Cardiac muscle cell (in vitro differentiated cells and primary cell): ENCODE measurements at regions not wholly inside any gene's neighbourhood (a gene's known extent, or its start where the extent isn't known, plus 50 kb on each side); places are given as distances from the start of the nearest gene placed in this dataset.

Source experiments
- DNase-seq, 2 donors: peaks; one replicate each; pipeline versions ENCODE4 v3.0.0 to v3.0.0-alpha.2; 2010 to 2017; ENCODE audit warnings: low read depth in 1 of 2, low spot score in 1 of 2
- H3K27ac ChIP-seq: fragments of 200-600 bp; sonication (generic); 2 replicates; pipeline ENCODE4 v1.5.1; 2016
- H3K27me3 ChIP-seq: fragments of 200-600 bp; sonication (generic); 2 replicates; pipeline ENCODE4 v1.6.0; 2016; ENCODE audit warnings: control low read depth
- H3K36me3 ChIP-seq: fragments of 200-600 bp; sonication (generic); 2 replicates; pipeline ENCODE4 v1.5.1; 2016; ENCODE audit warnings: control low read depth
- H3K4me1 ChIP-seq: fragments of 200-600 bp; sonication (generic); 2 replicates; pipeline ENCODE4 v1.8.1; 2017; ENCODE audit warnings: low read depth, mild to moderate bottlenecking, mixed run types
- H3K4me3 ChIP-seq: fragments of 200-600 bp; sonication (generic); 2 replicates; pipeline ENCODE4 v1.5.1; 2016; ENCODE audit warnings: mild to moderate bottlenecking
- H3K9me3 ChIP-seq: fragments of 200-600 bp; sonication (generic); 2 replicates; pipeline ENCODE4 v1.5.1; 2017; ENCODE audit warnings: low read depth, mild to moderate bottlenecking, control low read depth
- CTCF ChIP-seq: IDR thresholded peaks from 2 replicates; pipeline ENCODE4 v1.5.1; 2012; ENCODE audit warnings: low read depth, mild to moderate bottlenecking, low read length

- no peak for TF ChIP-seq CTCF
- no peak for DNase-seq
- no peak overlapping the region for H3K4me3 ChIP-seq
- no peak overlapping the region for H3K27ac ChIP-seq
- no peaks in the 10 kb centered on the region for H3K9me3 ChIP-seq
- H3K27me3 ChIP-seq, result peaks cover 68% of the 10 kb centered on the region
- no peaks in the 10 kb centered on the region for H3K36me3 ChIP-seq
- H3K4me1 ChIP-seq, result peaks cover 6% of the 10 kb centered on the region
Observed at GRCh38 chr19:28021259-28022185, 1191.4 kb downstream of the UQCRFS1 start.

GRCh38 chr19:28020619-28021258 is 1192.2 kb downstream of the UQCRFS1 start:
- H3K9me3 ChIP-seq, result no peaks in the 10 kb centered on the region
- H3K4me1 ChIP-seq, result peaks cover 6% of the 10 kb centered on the region
- DNase-seq, result no peak
- no peaks in the 10 kb centered on the region for H3K36me3 ChIP-seq
- no peak overlapping the region for H3K4me3 ChIP-seq
- no peak for TF ChIP-seq CTCF
- H3K27ac ChIP-seq, result no peak overlapping the region
- peaks cover 68% of the 10 kb centered on the region for H3K27me3 ChIP-seq

GRCh38 chr19:28019901-28020300 is 1193.0 kb downstream of the UQCRFS1 start:
- Histone ChIP-seq H3K36me3 (no peaks in the 10 kb centered on the region), H3K9me3 (no peaks in the 10 kb centered on the region), H3K4me3 (no peak overlapping the region), H3K4me1 (peaks cover 6% of the 10 kb centered on the region), H3K27me3 (peaks cover 68% of the 10 kb centered on the region), H3K27ac (no peak overlapping the region)
- TF ChIP-seq CTCF, result no peak
- DNase-seq, result no peak

- no peak overlapping the region for H3K27ac ChIP-seq
- H3K4me1 ChIP-seq, result peaks cover 6% of the 10 kb centered on the region
- peak in 1 of 2 donors; percentile 67 for DNase-seq
- H3K27me3 ChIP-seq, result peaks cover 68% of the 10 kb centered on the region
- H3K4me3 ChIP-seq, result no peak overlapping the region
- no peak for TF ChIP-seq CTCF
- H3K9me3 ChIP-seq, result no peaks in the 10 kb centered on the region
- H3K36me3 ChIP-seq, result no peaks in the 10 kb centered on the region
Observed at GRCh38 chr19:28019371-28019770, 1193.6 kb downstream of the UQCRFS1 start.

- Histone ChIP-seq H3K27ac (no peak overlapping the region), H3K27me3 (peaks cover 67% of the 10 kb centered on the region), H3K36me3 (no peaks in the 10 kb centered on the region), H3K4me1 (peaks cover 6% of the 10 kb centered on the region), H3K4me3 (no peak overlapping the region), H3K9me3 (no peaks in the 10 kb centered on the region)
- no peak for DNase-seq
- TF ChIP-seq CTCF, result no peak
Observed at GRCh38 chr19:28018499-28018898, 1194.5 kb downstream of the UQCRFS1 start.
